GM21381 (cell line): ENCODE measurements at regions not wholly inside any gene's neighbourhood (a gene's known extent, or its start where the extent isn't known, plus 50 kb on each side); places are given as distances from the start of the nearest gene placed in this dataset.

Source experiments
- ATAC-seq: cut with Tn5 transposase; IDR thresholded peaks from one replicate; pipeline ENCODE4 v1.9.1; 2021; ENCODE audit warnings: mild to moderate bottlenecking, moderate library complexity; ENCODE audit not compliant: unreplicated experiment

DNA sequence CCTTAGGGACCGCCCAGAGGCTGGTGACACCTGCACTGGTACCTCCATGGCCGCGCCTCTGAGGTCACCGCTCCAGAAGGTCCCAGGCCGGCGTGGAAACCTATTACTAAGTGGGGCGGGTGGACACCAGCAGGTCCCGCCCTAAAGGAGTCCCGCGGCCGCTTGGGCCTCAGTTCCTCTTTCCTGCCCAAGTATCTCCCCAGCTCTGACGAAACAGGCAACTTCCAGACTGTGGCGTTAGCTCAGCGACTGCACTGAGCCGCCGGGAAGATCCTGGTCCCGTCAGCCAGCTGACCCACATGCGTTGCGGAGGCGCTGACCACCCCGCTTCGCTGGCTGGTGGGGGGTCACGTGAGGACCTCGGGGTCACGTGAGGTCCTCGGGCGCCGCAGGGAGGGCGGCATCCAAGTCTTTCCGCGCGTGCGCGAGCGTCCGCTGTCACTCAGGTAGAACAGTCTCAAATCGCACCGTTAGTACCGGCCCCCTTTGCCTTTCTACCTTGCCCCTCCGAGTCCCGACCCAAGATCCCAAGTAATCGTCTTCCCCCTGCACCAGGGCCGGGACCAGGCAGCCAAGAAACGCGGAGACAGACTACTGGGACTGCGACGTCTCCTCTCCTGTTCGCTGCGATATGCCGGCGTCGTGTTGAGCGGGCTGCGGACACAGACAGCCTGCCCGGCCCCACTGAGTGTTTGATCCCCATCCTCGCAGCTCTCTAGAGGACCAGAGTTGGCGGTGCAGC, 53.7 kb upstream of the KDM4C start:
- peak; percentile 86 for ATAC-seq

DNA sequence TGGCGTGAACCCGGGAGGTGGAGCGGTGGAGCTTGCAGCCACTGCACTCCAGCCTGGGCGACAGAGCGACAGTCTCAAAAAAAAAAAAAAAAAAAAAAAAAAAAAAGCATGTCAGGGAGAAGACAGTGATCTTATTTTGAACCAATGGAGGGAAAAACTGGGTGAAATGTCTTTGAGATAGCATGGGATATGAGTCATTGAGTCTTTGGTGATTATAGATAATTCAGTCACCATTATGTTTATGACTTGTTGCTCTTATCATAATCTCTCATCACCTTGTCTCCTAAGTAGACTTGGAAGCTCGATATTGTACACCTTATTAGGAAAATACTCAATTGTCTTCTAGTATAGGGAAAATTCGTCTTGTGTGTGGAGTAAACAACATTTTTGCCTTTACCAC, 55.1 kb upstream of the KDM4C start:
- ATAC-seq = no peak

DNA sequence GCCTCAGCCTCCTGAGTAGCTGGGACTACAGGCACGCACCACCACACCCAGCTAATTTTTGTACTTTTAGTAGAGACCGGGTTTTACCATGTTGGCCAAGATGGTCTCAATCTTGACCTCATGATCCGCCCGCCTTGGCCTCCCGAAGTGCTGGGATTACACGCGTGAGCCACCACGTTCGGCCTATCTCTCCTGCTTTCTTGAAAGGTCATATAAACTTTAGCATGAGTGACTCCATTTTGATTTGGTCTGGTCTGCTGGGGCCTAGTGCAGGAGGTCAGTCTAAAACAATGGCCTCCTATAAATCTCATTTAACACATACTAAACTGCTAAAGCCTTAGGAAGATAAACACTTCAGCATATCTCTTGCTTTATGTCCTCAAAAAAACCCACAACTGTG, 50.6 kb upstream of the GLDC start:
- no peak for ATAC-seq

GRCh38 chr9:6695121-6695814, 49.7 kb upstream of the GLDC start:
- ATAC-seq = no peak
